Neural cell (in vitro differentiated cells): ENCODE measurements at regions not wholly inside any gene's neighbourhood (a gene's known extent, or its start where the extent isn't known, plus 50 kb on each side); places are given as distances from the start of the nearest gene placed in this dataset.
"Not testable (repeated sequence)": the region's sequence is repeated elsewhere in the genome, so short reads cannot be mapped to it uniquely, and the experiment has no call there.

Experiments used
- H2AFZ ChIP-seq: fragments of 200-600, 300-800 bp; sonication (generic), shearing (Covaris generic); 2 replicates; pipeline ENCODE4 v1.6.0; 2014; ENCODE audit warnings: low read depth, mild to moderate bottlenecking, antibody characterized with exemption, low read length, moderate library complexity
- H3F3A ChIP-seq: fragments of 200-600 bp; shearing (Covaris generic); 2 replicates; pipeline ENCODE4 v1.6.1; 2016; ENCODE audit warnings: mild to moderate bottlenecking, moderate library complexity, mixed read lengths, antibody characterized with exemption, low read length; ENCODE audit not compliant: insufficient read depth, poor library complexity, severe bottlenecking
- H3K27ac ChIP-seq: fragments of 200-600, 300-800 bp; sonication (generic), shearing (Covaris generic); 2 replicates; pipeline ENCODE4 v1.5.1; 2014; ENCODE audit warnings: mild to moderate bottlenecking, low read length, moderate library complexity
- H3K27me3 ChIP-seq: fragments of 300-800, 200-600 bp; sonication (generic), shearing (Covaris generic); 2 replicates; pipeline ENCODE4 v1.6.0; 2014; ENCODE audit warnings: mild to moderate bottlenecking, low read depth, low read length, moderate library complexity; ENCODE audit not compliant: insufficient read depth
- H3K36me3 ChIP-seq: fragments of 300-800, 200-600 bp; sonication (generic), shearing (Covaris generic); 2 replicates; pipeline ENCODE4 v1.5.1; 2014; ENCODE audit warnings: mild to moderate bottlenecking, antibody characterized with exemption, low read length, moderate library complexity; ENCODE audit not compliant: insufficient read depth
- H3K4me2 ChIP-seq: fragments of 300-800, 200-600 bp; sonication (generic), shearing (Covaris generic); 2 replicates; pipeline ENCODE4 v1.6.0; 2014; ENCODE audit warnings: mild to moderate bottlenecking, low read length
- H3K4me3 ChIP-seq: fragments of 300-800, 200-600 bp; sonication (generic), shearing (Covaris generic); 2 replicates; pipeline ENCODE4 v1.5.1; 2014; ENCODE audit warnings: mild to moderate bottlenecking, low read length, moderate library complexity
- H3K79me2 ChIP-seq: fragments of 200-600 bp; shearing (Covaris generic); replicated peaks from 2 replicates; pipeline ENCODE4 v1.6.0; 2014; ENCODE audit warnings: mild to moderate bottlenecking, low read length, moderate library complexity; ENCODE audit not compliant: insufficient read depth
- H3K9ac ChIP-seq: fragments of 300-800, 200-600 bp; sonication (generic), shearing (Covaris generic); 2 replicates; pipeline ENCODE4 v1.6.1; 2016; ENCODE audit warnings: mild to moderate bottlenecking, low read length, mixed read lengths
- H3K9me2 ChIP-seq: fragments of 200-600 bp; shearing (Covaris generic); 2 replicates; pipeline ENCODE4 v1.6.1; 2016; ENCODE audit warnings: mild to moderate bottlenecking, low read length, mixed read lengths; ENCODE audit not compliant: insufficient read depth
- H3K9me3 ChIP-seq: fragments of 200-600, 300-800 bp; sonication (generic), shearing (Covaris generic); 2 replicates; pipeline ENCODE4 v1.6.1; 2016; ENCODE audit warnings: mild to moderate bottlenecking, mixed run types, low read length, moderate library complexity, mixed read lengths
- H4K20me1 ChIP-seq: fragments of 200-600 bp; shearing (Covaris generic); 2 replicates; pipeline ENCODE4 v1.6.1; 2016; ENCODE audit warnings: mild to moderate bottlenecking, mixed run types; ENCODE audit not compliant: insufficient read depth

GRCh38 chr15:31635715-31636114 lies 309.1 kb downstream of the KLF13 start:
- not testable (repeated sequence) for H3K27ac ChIP-seq, H3K9me3 ChIP-seq, H3K79me2 ChIP-seq, H4K20me1 ChIP-seq, H3F3A ChIP-seq, H3K4me3 ChIP-seq, H3K4me2 ChIP-seq, H3K9me2 ChIP-seq, H3K36me3 ChIP-seq, H3K27me3 ChIP-seq, H3K9ac ChIP-seq, H2AFZ ChIP-seq

- not testable (repeated sequence) for H3K27ac ChIP-seq, H3K36me3 ChIP-seq, H3K9me3 ChIP-seq, H3F3A ChIP-seq, H3K9ac ChIP-seq, H3K9me2 ChIP-seq, H3K27me3 ChIP-seq, H3K79me2 ChIP-seq, H3K4me2 ChIP-seq, H2AFZ ChIP-seq, H3K4me3 ChIP-seq, H4K20me1 ChIP-seq
Observed at GRCh38 chr15:31636911-31637310, 310.3 kb downstream of the KLF13 start.

- not testable (repeated sequence) for H3K36me3 ChIP-seq, H3K9me2 ChIP-seq, H3K9ac ChIP-seq, H3K9me3 ChIP-seq, H2AFZ ChIP-seq, H4K20me1 ChIP-seq, H3K4me2 ChIP-seq, H3K79me2 ChIP-seq, H3F3A ChIP-seq, H3K4me3 ChIP-seq, H3K27ac ChIP-seq, H3K27me3 ChIP-seq
Observed at GRCh38 chr15:31643955-31644354, 317.3 kb downstream of the KLF13 start.

- not testable (repeated sequence) for H3K27ac ChIP-seq, H3K36me3 ChIP-seq, H3K79me2 ChIP-seq, H3K4me3 ChIP-seq, H3K9me2 ChIP-seq, H4K20me1 ChIP-seq, H3K9ac ChIP-seq, H3K27me3 ChIP-seq, H3F3A ChIP-seq, H3K4me2 ChIP-seq, H2AFZ ChIP-seq, H3K9me3 ChIP-seq
Observed at GRCh38 chr15:31644761-31645160, 318.1 kb downstream of the KLF13 start.

- not testable (repeated sequence) for H2AFZ ChIP-seq, H3F3A ChIP-seq, H3K36me3 ChIP-seq, H4K20me1 ChIP-seq, H3K79me2 ChIP-seq, H3K27ac ChIP-seq, H3K9ac ChIP-seq, H3K9me2 ChIP-seq, H3K27me3 ChIP-seq, H3K9me3 ChIP-seq, H3K4me3 ChIP-seq, H3K4me2 ChIP-seq
Observed at GRCh38 chr15:31647337-31647826, 320.7 kb downstream of the KLF13 start.

DNA sequence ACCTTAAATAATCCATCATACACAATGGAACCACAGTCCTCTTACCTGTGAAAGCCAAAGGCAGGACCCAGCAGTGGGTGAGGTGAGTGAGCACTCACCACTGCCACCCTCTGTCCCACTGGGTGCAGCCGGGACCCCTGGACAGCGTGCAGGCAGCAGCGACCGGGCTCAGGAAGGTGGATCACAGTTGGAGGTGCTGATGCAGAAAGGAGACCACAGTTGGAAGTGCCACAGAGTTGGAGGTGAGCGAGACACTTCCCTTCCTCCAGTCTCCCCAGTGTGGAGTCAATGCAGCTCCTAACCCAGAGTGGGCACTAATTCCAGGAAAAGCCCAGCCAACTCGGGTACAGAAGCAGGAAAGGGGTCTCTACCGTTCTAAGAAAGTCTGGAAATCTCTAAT lies 323.0 kb downstream of the KLF13 start:
- H3K9me3 ChIP-seq, H3K9me2 ChIP-seq, H3K4me3 ChIP-seq, H3K4me2 ChIP-seq, H3K27ac ChIP-seq, H4K20me1 ChIP-seq, H3K36me3 ChIP-seq, H3K27me3 ChIP-seq, H3F3A ChIP-seq, H3K9ac ChIP-seq, H3K79me2 ChIP-seq, H2AFZ ChIP-seq: not testable (repeated sequence)

DNA sequence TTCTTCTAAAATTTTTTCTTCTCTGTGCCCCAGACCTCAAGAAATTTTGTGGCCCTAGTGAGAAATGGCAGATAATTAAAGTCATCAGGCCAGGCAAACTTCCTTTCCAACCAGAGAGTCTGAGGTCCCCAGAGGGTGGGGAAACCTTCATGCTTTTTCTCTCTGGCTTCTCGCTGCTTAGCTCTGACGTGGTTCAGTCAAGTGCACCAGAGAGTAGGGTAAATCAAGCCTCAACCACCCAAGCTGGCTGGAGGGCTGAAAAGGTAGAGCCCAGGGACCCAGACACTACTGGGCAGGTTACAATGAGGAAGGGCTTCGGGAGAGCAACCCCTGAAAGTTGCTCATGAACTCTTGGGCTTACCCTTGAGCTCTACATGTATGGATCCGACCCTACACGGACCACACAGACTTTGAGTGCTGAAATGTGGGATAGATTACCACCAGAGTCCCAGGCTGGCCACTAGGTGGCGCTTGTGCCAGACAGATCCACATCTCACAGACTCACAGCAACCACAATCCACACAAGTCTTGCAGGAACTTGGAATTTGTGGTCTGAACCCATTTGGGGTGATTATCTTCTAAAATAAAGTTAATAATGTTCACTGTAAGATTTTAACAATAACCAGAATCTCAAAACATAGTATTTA lies 323.5 kb downstream of the KLF13 start:
- H3K9me3 ChIP-seq, H3K4me3 ChIP-seq, H3K27ac ChIP-seq, H3K4me2 ChIP-seq, H4K20me1 ChIP-seq, H3K9me2 ChIP-seq, H2AFZ ChIP-seq, H3K36me3 ChIP-seq, H3K79me2 ChIP-seq, H3F3A ChIP-seq, H3K27me3 ChIP-seq, H3K9ac ChIP-seq: not testable (repeated sequence)

DNA sequence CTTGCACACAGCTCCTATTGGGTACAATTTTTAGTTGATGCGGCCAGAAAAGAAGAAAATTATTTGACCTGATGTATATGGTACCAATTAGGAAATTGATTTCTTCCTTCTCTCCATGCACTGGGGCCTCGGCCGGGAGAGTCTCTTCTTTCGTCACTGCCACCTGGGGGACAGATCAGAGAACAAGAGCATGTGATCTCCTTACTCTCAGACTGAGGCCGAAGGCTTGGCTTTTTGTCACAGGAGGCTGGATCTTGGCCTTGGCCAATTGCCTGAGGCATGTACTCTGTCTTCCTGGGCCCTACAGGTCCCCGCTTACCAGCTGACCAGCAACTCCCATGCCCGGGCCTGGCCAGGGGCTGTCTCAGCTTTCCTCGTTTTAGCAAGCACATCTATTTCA lies 330.3 kb downstream of the KLF13 start:
- H3K27ac ChIP-seq, H2AFZ ChIP-seq, H3K9me2 ChIP-seq, H3K9me3 ChIP-seq, H3K9ac ChIP-seq, H3K4me3 ChIP-seq, H3K36me3 ChIP-seq, H3K4me2 ChIP-seq, H3K27me3 ChIP-seq, H3F3A ChIP-seq, H3K79me2 ChIP-seq, H4K20me1 ChIP-seq: not testable (repeated sequence)
